ENCODE measurements at regions not wholly inside any gene's neighbourhood (a gene's known extent, or its start where the extent isn't known, plus 50 kb on each side); places are given as distances from the start of the nearest gene placed in this dataset.

DNA sequence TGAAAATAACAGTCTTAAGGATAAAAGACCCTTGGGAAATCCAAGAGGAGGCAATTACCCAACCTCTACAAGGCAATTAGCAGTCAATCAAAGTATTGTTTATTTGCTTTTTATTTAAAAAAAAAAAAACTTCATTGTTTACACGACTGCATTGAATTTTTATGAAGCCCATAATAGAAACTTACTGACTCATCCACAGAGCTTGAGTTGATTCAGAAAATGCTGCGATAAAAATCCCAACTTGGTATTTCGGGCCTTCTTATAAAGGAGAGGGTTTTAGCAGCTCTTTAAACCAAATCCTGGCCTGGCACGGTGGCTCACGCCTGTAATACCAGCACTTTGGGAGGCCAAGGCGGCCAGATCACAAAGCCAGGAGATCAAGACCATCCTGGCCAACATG, 69.2 kb upstream of the PALS2 start:
- TF ChIP-seq, protein P1, sequence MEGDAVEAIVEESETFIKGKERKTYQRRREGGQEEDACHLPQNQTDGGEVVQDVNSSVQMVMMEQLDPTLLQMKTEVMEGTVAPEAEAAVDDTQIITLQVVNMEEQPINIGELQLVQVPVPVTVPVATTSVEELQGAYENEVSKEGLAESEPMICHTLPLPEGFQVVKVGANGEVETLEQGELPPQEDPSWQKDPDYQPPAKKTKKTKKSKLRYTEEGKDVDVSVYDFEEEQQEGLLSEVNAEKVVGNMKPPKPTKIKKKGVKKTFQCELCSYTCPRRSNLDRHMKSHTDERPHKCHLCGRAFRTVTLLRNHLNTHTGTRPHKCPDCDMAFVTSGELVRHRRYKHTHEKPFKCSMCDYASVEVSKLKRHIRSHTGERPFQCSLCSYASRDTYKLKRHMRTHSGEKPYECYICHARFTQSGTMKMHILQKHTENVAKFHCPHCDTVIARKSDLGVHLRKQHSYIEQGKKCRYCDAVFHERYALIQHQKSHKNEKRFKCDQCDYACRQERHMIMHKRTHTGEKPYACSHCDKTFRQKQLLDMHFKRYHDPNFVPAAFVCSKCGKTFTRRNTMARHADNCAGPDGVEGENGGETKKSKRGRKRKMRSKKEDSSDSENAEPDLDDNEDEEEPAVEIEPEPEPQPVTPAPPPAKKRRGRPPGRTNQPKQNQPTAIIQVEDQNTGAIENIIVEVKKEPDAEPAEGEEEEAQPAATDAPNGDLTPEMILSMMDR (IDR thresholded peaks at IDR 0.05; ENCODE audit: low read depth, low read length), result no peak
- H3K4me3 ChIP-seq (ENCODE audit: low read depth, low read length), result no peak overlapping the region

DNA sequence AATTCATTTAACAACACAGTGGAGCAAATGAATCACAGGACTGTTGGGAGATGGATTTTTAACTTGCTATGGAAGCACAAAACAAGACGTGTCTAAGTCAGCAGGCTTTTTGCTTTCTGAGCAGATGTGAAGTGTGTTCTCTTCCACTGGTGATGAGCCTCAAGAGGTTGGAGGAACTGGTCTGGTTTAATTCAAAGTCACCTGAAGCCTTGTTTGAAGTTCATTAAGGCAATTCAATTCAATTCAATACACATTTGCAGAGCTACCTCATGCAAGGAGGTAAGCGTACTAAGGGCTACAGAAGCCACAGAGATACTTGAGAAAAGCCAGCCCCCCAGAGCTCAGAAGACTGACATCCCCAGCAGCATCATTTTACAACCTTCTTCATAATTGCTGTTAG, 68.4 kb upstream of the PALS2 start:
- no peak overlapping the region for H3K4me3 ChIP-seq (ENCODE audit: low read depth, low read length)
- TF ChIP-seq, protein P1 (IDR thresholded peaks at IDR 0.05; ENCODE audit: low read depth, low read length), result no peak

DNA sequence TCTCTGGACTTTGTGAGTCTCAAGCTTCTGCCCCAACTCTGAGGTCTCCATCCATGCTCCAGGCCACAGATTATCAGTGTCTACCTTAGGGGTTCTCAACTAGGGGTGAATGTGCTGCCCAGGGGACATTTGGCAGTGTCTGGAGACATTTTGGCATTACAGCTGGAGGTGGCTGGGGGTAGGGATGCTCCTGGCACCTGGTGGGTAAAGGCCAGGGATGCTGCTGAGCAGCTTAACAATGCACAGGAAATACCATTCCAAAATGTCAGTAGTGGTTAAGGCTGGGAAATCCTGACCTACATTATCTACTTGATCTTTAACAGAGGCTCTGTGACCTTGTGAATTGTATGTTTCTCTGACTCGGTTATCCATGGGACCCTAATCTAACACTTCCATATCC, 67.3 kb upstream of the PALS2 start:
- H3K4me3 ChIP-seq (ENCODE audit: low read depth, low read length), result no peak overlapping the region

DNA sequence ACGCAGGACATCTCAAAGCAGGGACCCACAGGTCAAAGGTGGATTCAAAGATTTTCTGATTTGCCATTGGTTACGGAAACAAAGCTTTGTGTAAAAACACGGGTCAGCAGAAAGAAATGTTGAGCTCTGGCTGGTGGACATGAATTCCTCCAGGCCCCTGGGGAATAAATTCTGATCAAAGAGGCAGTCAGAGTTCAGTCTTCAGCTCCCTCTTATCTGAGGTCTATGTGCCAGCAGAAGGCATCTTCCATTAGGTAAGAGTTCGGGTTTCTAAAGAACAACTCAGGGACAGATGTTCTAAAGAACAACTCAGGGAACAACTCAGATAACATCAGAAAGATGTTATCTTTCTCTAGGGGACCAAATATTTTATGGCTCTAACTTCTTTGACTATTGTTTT, 64.9 kb upstream of the PALS2 start:
- no peak overlapping the region for H3K4me3 ChIP-seq (ENCODE audit: low read depth, low read length)
- TF ChIP-seq, protein P1 (IDR thresholded peaks at IDR 0.05; ENCODE audit: low read depth, low read length), result no peak

More for the DNA sequence above, 67.3 kb upstream of the PALS2 start:
- TF ChIP-seq, protein P1 (IDR thresholded peaks at IDR 0.05; ENCODE audit: low read depth, low read length), result no peak

DNA sequence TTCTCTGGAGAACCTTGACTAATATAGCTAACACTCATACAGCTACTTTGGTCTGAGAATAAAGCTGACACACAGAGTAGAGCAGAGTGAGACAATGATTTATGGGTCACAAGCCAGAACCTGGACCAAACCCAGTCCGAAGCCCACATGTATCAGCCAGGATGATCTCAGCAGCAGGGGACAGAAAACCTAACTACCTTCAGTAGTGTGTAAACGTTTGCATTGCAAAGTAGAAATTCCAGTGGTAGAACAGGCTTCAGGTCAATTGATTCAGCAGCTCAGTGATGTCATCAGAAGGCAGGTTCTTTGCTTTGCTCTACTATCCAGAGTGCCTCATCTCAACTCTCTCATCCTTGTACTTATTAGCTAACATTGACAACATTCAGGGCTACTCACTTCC, 62.5 kb upstream of the PALS2 start:
- H3K4me3 ChIP-seq (ENCODE audit: low read depth, low read length), result no peak overlapping the region
- TF ChIP-seq, protein P1 (IDR thresholded peaks at IDR 0.05; ENCODE audit: low read depth, low read length), result no peak

DNA sequence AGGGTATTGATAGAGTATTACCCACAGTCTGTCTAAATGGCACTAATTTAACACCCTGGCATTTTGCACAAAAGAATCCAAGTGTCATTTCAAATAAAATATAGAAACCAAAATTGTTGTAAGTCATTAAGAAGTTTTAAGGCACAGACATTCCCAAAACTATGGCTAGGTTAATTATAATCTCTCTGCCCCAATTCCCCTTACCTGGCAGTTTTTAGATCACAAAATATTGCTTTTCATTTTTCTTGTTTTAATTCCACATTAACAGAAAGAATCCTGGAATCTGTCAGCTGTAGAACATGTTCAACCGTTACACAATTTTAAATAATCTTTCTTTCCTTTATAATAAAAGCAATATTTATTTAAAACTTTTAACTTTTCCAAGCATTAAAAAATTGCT, 56.1 kb upstream of the PALS2 start:
- no peak overlapping the region for H3K4me3 ChIP-seq (ENCODE audit: low read depth, low read length)
- TF ChIP-seq, protein P1 (IDR thresholded peaks at IDR 0.05; ENCODE audit: low read depth, low read length), result no peak

DNA sequence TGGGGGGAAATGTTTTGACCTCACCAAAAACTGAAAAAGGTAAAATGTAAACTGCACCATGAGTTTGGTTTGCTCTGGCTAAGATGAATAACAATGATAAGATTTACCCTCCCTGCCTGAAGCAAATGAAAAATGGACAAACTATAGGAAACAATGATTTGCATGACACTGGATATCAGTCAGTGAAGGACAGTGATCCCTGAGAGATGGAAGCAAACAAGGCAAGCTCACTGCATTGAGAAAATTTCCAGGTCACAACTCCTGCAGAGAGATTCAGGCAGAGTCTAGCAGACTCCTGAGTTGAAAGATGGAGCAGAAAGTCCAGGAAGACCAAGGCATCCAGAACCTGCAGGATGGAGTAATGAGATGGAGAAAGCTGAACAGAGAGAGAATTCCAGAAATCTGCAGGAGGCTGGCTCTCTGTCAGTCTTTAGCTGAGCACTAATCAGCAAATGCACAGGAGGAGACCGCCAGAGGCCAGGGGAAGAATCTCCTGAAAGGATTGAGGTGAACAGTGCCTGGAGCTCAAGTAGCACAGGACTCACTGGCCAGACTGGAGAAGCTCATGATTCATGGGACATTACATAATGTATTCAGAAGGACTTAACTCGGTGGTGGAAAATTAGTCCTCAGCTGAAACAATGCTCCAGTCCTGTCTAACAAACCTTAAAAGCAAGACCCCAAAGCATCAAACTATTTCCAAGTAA, 51.2 kb upstream of the PALS2 start:
- H3K4me3 ChIP-seq (ENCODE audit: low read depth, low read length), result no peak overlapping the region
- TF ChIP-seq, protein P1 (IDR thresholded peaks at IDR 0.05; ENCODE audit: low read depth, low read length), result no peak
